IMR-90 (cell line): ENCODE measurements at regions not wholly inside any gene's neighbourhood (a gene's known extent, or its start where the extent isn't known, plus 50 kb on each side); places are given as distances from the start of the nearest gene placed in this dataset.

Experiments used
- CEBPB ChIP-seq: IDR thresholded peaks from 2 replicates; pipeline ENCODE4 v1.6.1; 2012; ENCODE audit warnings: low read depth, low read length, improper control_type of control experiment
- CTCF ChIP-seq: conservative IDR thresholded peaks from 2 replicates; pipeline ENCODE4 v1.5.1; 2012; ENCODE audit warnings: mild to moderate bottlenecking, low read depth, low read length, improper control_type of control experiment
- FOS ChIP-seq: fragments of 150-350 bp; IDR thresholded peaks from 2 replicates; pipeline ENCODE4 v1.6.1; 2016; ENCODE audit warnings: low read depth, low read length
- POLR2A ChIP-seq: IDR thresholded peaks from 2 replicates; pipeline ENCODE4 v1.6.1; 2012; ENCODE audit warnings: mild to moderate bottlenecking, low read depth, low read length
- RAD21 ChIP-seq: IDR thresholded peaks from 2 replicates; pipeline ENCODE4 v1.6.1; 2012; ENCODE audit warnings: low read length, improper control_type of control experiment

- TF ChIP-seq FOS (no peak), CTCF (no peak), POLR2A (no peak), CEBPB (no peak), RAD21 (no peak)
Measured at GRCh38 chrX:42290608-42291007, 367.3 kb upstream of the CASK start.
